Omental fat pad (tissue), 3 donors: ENCODE measurements at regions not wholly inside any gene's neighbourhood (a gene's known extent, or its start where the extent isn't known, plus 50 kb on each side); places are given as distances from the start of the nearest gene placed in this dataset.

Experiments used
- ATAC-seq: fragments of 150-250 bp; one replicate; pipeline ENCODE4 v1.9.1; 2016; ENCODE audit warnings: mild to moderate bottlenecking, moderate library complexity; ENCODE audit not compliant: low FRiP score
- DNase-seq: peaks from one replicate; pipeline ENCODE4 v3.0.0-alpha.2; 2019; ENCODE audit warnings: low spot score
- CTCF ChIP-seq, 3 donors: fragments of 450-650 bp; IDR thresholded peaks; one replicate each; pipeline ENCODE4 v1.5.1; 2016 to 2017; ENCODE audit warnings: antibody characterized with exemption in 3 of 3, mild to moderate bottlenecking in 3 of 3, moderate library complexity in 2 of 3

- TF ChIP-seq CTCF (IDR thresholded peaks at IDR 0.05): no peak
- ATAC-seq: no peak
Observed at GRCh38 chr1:147849098-147849895, 53.3 kb upstream of the GJA8 start.

GRCh38 chr1:147850737-147851136, 51.9 kb upstream of the GJA8 start:
- TF ChIP-seq CTCF (IDR thresholded peaks at IDR 0.05): no peak
- ATAC-seq (no peak), DNase-seq (no peak)

More at GRCh38 chr1:147849098-147849895, 53.3 kb upstream of the GJA8 start:
- no peak for DNase-seq

GRCh38 chr1:147851149-147851548, 51.4 kb upstream of the GJA8 start:
- ATAC-seq: no peak

GRCh38 chr1:147852706-147853225, 49.8 kb upstream of the GJA8 start:
- DNase-seq (no peak), ATAC-seq (no peak)
- TF ChIP-seq CTCF (IDR thresholded peaks at IDR 0.05): no peak

More at GRCh38 chr1:147851149-147851548, 51.4 kb upstream of the GJA8 start:
- TF ChIP-seq CTCF (IDR thresholded peaks at IDR 0.05): no peak
- no peak for DNase-seq
